IPS DF 6.9 (cell line): ENCODE measurements at regions not wholly inside any gene's neighbourhood (a gene's known extent, or its start where the extent isn't known, plus 50 kb on each side); places are given as distances from the start of the nearest gene placed in this dataset.

Experiments
- DNase-seq: peaks from one replicate; pipeline ENCODE4 v3.0.0-alpha.2; 2013; ENCODE audit warnings: low read depth, low spot score
- H3K27ac ChIP-seq: one replicate; pipeline ENCODE4 v1.5.1; 2013; ENCODE audit warnings: low read length, control low read depth
- H3K27me3 ChIP-seq: 2 replicates; pipeline ENCODE4 v1.6.1; 2013; ENCODE audit warnings: mild to moderate bottlenecking, low read length; ENCODE audit not compliant: control insufficient read depth, insufficient read depth
- H3K36me3 ChIP-seq: 2 replicates; pipeline ENCODE4 v1.6.1; 2013; ENCODE audit warnings: low read length; ENCODE audit not compliant: control insufficient read depth, insufficient read depth
- H3K4me1 ChIP-seq: 2 replicates; pipeline ENCODE4 v1.6.1; 2013; ENCODE audit warnings: low read length; ENCODE audit not compliant: control insufficient read depth, insufficient read depth
- H3K4me3 ChIP-seq: 2 replicates; pipeline ENCODE4 v1.5.1; 2013; ENCODE audit warnings: mild to moderate bottlenecking, low read length
- H3K9me3 ChIP-seq: 2 replicates; pipeline ENCODE4 v1.6.1; 2013; ENCODE audit warnings: low read length, inconsistent platforms; ENCODE audit not compliant: control insufficient read depth, insufficient read depth
- WGBS: extraction: QIAGEN DNeasy Blood & Tissue Kit; methylation state at CpG from one replicate; pipeline ENCODE4 v1.1.7; 2013; ENCODE audit warnings: mixed read lengths, missing lambda C conversion rate; ENCODE audit not compliant: insufficient read length, insufficient coverage; 5-methylcytosine and 5-hydroxymethylcytosine counted together

DNA sequence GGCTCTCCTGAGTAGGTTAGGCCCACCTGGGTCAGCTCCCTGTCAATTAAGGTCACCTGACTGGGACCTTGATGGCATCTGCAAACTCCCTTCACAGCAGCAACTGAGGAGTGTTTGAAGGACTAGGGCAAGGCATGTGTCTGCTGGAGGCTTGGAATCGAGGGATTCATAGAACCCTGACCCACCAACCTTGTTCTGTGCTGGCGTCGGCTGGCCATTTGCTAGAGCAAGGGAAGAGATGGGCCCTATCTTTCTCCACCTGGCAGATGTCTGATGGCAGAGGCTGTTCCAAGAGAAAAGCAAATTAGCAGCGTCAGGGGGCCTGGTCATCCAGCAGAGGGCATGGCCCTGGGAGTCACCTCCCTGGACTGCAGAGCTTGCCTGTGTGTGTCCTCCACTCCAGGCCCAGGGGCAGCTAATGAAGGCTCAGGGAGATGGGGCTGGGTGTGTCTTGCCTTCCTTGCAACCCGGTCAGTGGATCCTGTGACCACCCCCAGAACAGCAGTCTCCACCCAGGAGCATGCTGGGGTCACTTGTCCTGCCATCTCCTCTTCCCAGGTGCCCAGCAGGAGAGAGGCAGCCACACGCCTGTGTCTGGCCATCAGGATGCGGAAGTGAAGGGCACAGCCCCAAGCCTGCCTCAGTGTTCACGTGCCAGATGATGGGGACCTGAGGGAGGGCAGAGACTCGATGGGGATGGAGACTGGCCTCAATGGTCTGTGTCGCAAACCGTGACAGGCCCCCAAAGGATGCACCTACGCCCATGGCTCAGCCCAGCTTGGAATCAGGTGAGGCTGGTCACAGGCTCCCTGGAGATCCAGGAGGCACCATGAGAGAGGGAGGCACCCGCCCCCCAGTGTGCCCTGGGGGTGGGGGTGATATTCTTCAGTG is 53.9 kb downstream of the BARX1 start:
- no peak for DNase-seq
- H3K4me3 ChIP-seq, result no peak overlapping the region
- H3K36me3 ChIP-seq, result no peaks in the 10 kb centered on the region
- no CpG with 5 or more reads among the region's 13 CpGs for WGBS
- no peaks in the 10 kb centered on the region for H3K9me3 ChIP-seq
- no peaks in the 10 kb centered on the region for H3K4me1 ChIP-seq
- H3K27ac ChIP-seq, result no peak overlapping the region
- no peaks in the 10 kb centered on the region for H3K27me3 ChIP-seq

DNA sequence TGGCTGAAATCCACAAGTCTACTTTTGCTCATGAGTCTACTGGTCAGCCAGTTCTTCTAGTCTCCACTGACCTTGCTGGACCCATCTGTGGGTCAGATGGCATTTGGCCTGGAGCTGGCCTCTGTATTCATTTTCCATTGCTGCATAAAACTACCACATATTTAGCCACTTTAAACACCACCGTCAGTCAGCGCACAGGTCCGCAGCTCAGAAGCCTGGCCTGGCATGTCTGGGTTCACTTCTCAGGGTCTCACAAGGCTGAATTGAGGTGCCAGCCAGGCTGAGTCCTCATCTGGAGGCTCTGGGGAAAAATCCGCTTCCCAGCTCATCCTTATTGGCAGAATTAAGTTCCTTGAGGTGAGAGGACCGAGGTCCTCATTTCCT is 54.7 kb downstream of the BARX1 start:
- H3K27ac ChIP-seq, result no peak overlapping the region
- DNase-seq, result no peak
- no peaks in the 10 kb centered on the region for H3K9me3 ChIP-seq
- no peak overlapping the region for H3K4me3 ChIP-seq
- H3K36me3 ChIP-seq, result no peaks in the 10 kb centered on the region
- no peaks in the 10 kb centered on the region for H3K4me1 ChIP-seq
- WGBS, result no CpG with 5 or more reads among the region's 5 CpGs
- H3K27me3 ChIP-seq, result no peaks in the 10 kb centered on the region

DNA sequence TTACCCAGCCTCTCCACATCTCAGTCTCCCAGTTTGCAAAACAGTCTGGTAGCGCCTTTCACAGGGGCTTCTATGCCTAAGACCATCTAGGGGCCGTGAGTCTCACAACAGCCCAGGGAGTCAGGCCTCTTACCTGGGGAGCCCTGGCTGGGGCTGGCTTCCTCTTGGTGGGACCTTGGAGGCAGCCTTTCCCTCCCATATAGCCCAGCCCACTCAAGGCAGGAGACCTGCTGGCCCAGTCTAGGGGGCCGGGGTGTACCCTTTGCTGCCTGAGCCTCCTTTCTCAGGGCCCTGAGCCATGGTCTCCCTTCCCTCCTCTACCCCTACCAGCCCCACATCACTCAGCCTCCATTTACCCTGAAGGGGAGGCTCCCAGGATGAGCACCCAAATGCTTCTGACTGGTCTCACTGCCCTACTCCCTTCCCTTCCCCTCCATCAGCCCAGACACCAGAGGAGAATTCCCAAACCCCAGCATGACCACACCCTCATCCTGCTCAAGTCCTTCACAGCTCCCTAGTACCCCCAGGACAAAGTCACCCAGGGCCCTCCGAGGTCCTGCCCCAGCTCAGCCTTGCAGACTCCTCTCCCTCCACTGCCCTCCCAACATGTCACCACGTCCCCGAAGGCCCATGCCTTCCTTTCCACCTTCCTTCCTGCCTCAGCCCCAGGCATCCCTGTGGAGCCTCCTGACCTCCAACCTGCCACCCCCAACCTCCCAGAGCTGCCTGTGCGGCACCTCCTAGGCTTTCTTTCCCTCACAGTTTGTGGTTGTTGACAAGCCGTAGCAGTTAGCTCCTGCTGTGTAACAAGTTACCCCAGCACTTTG is 55.3 kb downstream of the BARX1 start:
- no peak for DNase-seq
- Histone ChIP-seq H3K4me1 (no peaks in the 10 kb centered on the region), H3K27ac (no peak overlapping the region), H3K36me3 (no peaks in the 10 kb centered on the region), H3K27me3 (no peaks in the 10 kb centered on the region), H3K4me3 (no peak overlapping the region), H3K9me3 (no peaks in the 10 kb centered on the region)
- WGBS, result no CpG with 5 or more reads among the region's 8 CpGs

DNA sequence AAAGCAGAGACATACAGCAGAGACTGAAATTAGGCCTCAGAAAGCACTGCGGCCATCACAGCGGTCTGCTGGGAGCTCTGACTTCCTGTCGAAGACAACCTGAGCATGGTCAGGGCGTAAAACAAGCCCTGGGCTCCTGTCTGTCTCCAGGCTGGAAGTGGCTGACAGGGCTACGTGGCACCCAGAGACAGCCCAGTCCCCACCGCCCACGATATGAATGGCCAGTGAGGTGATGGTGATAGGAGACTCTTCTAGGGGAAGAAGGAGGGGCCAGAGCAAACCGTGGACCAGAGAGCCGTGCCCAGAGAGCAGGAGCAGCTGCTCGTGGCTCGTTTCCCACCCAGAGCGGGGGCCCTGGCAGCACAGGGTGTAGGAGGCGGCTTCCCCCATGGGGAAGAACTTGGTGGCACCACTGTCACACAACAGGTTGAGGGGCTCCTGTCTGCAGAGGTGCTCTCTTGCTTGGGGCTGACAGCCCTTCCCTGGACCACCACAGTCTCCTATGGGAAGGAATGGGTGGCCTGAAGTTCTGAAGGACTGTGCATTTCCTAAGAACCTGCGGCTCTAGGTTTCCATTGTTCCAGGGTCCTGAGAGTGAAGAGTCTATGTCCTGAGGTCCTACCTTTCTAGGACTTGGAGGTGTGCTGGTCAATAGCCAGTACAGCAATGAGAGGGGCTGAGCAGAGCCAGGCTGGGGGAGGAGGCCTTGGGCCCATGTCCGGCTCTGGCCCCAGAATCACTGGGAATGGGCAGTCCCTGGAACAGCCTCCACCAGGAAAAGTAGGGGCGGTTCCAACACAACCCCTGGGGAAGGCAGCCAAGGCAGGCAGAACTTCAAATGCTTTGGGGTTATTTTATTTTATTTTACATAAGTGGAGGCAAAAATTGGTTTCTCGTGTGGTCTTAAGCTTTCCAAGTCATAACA is 56.4 kb downstream of the BARX1 start:
- Histone ChIP-seq H3K36me3 (no peaks in the 10 kb centered on the region), H3K9me3 (no peaks in the 10 kb centered on the region), H3K4me3 (no peak overlapping the region), H3K27ac (no peak overlapping the region), H3K4me1 (no peaks in the 10 kb centered on the region), H3K27me3 (no peaks in the 10 kb centered on the region)
- no peak for DNase-seq
- no CpG with 5 or more reads among the region's 17 CpGs for WGBS

DNA sequence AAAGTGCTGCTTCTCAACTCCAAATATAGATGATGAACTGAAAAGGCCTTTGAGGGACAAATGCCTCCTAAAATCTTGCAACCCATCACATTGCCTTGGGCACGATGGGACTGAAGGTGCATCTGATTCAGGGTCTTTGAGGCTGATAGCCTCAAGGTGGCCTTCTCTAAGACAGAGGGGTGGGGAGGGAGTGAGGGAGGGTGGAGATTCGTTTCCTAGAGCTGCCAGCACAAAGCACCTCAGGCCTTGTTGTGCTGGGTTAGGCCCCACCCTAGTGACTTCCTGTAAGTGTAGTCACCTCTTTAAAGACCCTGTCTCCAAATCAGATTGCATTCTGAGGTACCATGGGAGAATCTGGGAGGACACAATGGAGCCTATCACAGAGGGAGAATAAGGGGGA is 57.1 kb downstream of the BARX1 start:
- WGBS, result no CpG with 5 or more reads among the region's 2 CpGs
- no peaks in the 10 kb centered on the region for H3K4me1 ChIP-seq
- no peaks in the 10 kb centered on the region for H3K36me3 ChIP-seq
- H3K4me3 ChIP-seq, result no peak overlapping the region
- no peak for DNase-seq
- no peaks in the 10 kb centered on the region for H3K27me3 ChIP-seq
- no peaks in the 10 kb centered on the region; the same call in 1 of the 2 replicates for H3K9me3 ChIP-seq
- no peak overlapping the region for H3K27ac ChIP-seq

DNA sequence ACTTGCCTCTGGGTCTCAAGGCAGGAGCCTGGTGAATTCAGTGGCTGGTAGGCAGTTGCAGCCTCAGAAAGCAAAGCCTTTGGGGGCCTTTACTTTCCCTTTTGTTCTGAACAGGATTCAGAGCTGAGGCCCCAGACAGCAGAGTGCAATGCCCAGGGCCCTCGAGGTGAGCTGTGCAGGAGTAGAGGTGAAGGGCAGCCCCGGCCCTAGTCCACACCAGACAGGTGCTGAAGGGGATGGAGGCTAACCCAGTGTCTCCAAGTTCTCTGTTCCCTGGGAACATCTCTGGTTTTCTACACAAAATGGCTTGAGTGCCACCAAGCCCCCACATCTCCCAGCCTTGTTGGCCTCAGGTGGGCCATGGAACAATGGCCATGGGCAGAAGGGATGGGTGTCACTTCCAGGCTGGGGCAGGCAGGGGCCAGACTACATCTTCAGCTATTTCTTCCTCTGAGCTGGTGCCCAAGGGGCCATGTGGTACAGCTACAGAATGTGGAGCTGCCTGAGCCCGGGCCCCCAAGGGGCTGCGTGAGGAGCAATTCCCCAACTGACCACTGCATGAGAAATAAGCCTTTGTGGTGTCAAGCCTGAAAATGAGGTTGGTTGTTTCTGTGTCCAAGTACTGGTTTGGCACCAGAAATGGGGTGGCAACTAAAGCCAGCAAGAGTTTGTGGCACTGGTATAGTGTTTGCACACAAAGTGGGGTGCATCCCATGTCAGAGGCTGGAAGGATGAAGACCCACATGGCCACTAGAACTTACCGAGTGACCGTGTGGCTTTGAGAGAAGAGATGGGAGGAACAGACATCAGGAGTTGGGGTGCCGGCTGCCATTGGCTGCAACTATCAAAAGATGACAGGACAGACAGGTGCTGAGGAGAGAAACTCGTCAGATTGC is 57.8 kb downstream of the BARX1 start:
- no CpG with 5 or more reads among the region's 8 CpGs for WGBS
- Histone ChIP-seq H3K27ac (no peak overlapping the region), H3K4me1 (no peaks in the 10 kb centered on the region), H3K27me3 (no peaks in the 10 kb centered on the region), H3K36me3 (no peaks in the 10 kb centered on the region), H3K4me3 (no peak overlapping the region), H3K9me3 (no peaks in the 10 kb centered on the region; the same call in 1 of the 2 replicates)
- DNase-seq, result no peak

DNA sequence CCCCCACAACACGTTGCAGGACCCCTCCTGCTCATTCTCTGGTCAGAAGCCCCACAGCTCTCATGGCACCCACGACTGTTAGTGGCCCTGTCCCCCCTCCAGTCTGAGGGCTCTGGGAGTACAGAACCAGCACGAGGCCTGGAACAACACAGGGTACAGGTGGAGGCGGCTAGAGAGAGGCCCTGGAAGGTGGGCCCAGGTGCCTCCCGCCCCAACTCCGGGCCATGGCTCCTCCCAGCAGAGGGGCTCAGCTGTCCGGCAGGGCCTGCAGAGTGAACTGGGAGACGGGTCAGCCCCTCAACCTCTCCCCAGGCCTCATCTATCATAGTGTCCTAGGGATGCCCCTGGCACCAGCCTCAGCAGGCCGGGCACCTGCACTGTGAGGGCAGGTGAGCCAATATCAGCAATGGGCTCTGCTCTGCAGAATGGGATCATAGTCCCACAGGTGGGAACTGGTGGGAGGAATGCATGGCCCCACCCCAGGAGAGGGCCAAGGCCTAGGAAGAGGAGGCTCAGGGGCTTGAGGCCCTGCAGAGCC is 58.6 kb downstream of the BARX1 start:
- H3K9me3 ChIP-seq, result peaks cover 2% of the 10 kb centered on the region; the same call in 1 of the 2 replicates
- DNase-seq, result no peak
- no peaks in the 10 kb centered on the region for H3K36me3 ChIP-seq
- no peaks in the 10 kb centered on the region for H3K4me1 ChIP-seq
- H3K27ac ChIP-seq, result no peak overlapping the region
- no peak overlapping the region for H3K4me3 ChIP-seq
- WGBS, result no CpG with 5 or more reads among the region's 9 CpGs
- H3K27me3 ChIP-seq, result no peaks in the 10 kb centered on the region

DNA sequence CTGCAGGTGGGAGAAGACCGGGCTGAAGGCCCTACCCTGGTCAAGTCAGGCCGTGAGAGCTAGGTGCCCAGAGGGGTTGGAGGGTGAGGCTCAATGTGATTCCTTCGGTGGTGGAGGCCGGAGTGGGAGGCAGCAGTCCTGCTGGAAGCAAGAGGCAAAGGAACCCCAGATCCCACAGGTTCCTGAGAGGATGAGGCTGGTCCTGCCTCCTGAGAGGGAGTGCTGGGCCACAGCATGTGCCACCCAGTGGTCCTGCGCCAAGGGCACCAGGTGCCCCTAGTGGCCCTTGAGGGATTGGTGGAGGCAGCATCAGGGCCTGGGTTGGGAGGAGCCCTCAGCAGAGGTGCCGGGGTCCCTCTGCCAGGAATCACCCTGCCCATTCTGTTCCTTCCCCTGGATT is 59.1 kb downstream of the BARX1 start:
- no peaks in the 10 kb centered on the region for H3K36me3 ChIP-seq
- H3K27me3 ChIP-seq, result no peaks in the 10 kb centered on the region
- no peak for DNase-seq
- no peak overlapping the region for H3K4me3 ChIP-seq
- peaks cover 2% of the 10 kb centered on the region; the same call in 1 of the 2 replicates for H3K9me3 ChIP-seq
- no peak overlapping the region for H3K27ac ChIP-seq
- no CpG with 5 or more reads among the region's 6 CpGs for WGBS
- no peaks in the 10 kb centered on the region for H3K4me1 ChIP-seq

DNA sequence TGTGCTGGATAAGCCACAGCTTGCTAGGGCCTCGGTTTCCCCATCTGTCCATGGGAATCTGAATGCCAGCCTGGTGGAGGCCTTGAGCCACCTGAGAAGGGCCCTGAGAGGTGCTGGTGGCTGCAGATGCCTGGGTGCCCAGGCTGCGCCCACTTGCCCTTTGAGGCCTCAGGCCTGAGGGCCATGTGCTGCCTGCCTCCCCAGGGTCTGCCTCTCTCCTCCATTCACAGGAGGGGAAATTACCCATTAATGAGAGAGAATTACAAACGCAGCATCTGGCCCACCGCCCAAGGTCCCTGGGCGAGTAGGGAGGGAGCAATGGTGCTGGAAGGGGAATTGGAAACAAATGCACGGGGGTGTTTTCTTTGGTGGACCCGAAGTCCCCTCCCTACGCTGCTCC is 59.6 kb downstream of the BARX1 start:
- Histone ChIP-seq H3K36me3 (no peaks in the 10 kb centered on the region), H3K4me3 (no peak overlapping the region), H3K27me3 (no peaks in the 10 kb centered on the region), H3K4me1 (no peaks in the 10 kb centered on the region), H3K9me3 (peaks cover 2% of the 10 kb centered on the region; the same call in 1 of the 2 replicates), H3K27ac (no peak overlapping the region)
- no CpG with 5 or more reads among the region's 8 CpGs for WGBS
- no peak for DNase-seq
